Central memory CD4-positive, alpha-beta T cell (primary cell): ENCODE measurements at regions not wholly inside any gene's neighbourhood (a gene's known extent, or its start where the extent isn't known, plus 50 kb on each side); places are given as distances from the start of the nearest gene placed in this dataset.

Source experiments
- DNase-seq: peaks from one replicate; pipeline ENCODE4 v3.0.0; 2022

DNA sequence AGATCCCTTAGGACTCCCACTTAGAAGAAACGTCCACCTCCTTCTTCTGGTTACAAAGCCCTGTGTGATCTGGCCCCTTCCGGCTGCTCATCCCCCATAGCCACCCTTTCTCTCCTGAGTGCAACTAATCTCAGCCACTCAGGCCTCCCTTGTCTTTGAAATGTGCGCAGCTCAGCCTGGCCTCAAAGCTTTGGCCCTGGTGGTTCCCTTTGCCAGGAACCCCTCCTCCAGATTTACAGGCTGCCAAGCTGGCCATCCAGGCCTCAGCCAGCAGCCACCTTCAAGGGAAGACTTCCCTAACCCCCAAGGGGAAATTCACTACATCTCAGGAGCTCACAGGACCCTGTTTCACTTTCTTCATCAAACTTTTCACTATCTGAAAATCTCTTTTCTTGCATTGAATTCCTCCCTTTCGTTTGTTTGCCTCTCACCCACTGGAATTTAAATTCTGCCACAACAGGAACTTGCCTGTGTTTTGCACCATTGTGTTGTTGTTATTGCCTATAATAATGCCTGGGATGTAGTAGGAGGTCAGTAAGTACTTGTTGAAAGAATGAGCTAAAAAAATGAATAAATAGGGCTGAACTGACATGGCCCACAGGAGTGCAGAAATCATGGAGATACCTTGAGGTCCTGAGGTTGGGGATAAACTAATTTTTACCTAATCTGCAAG lies 109.5 kb upstream of the PFN2 start:
- no peak for DNase-seq

- DNase-seq, result no peak
These were observed 108.5 kb upstream of the PFN2 start for GRCh38 chr3:150079029-150079739.

DNA sequence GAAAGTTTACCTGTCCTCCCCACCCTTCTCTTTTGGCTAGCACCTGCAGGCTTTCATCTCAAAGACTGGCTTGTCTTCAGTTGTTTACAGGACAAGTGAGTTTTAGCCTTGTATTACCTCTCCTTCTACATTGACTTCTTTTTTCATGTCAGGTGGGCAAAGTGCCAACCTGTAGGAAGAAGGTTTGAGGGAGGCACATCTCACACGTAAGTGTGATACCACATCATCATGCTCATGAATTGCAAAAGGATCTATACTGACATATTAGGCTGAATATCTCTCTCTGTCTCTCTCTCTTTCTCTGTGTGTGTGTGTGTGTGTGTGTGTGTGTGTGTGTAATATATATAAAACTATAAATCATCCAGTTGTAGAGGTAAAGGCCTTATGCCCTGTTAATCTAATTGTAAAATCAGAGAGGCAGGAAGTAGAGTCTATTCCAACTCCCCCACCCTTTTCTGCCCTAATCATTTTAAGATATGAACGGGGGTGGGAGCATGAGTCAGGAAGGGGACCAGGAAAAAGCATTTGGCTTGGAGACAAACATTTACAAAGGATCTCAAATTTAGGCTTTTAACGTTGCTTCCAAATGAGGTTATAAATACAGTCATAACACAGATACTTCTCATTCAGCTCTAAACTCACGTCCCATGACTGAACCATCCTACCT lies 107.0 kb upstream of the PFN2 start:
- no peak for DNase-seq

GRCh38 chr3:150077107-150077506 lies 106.4 kb upstream of the PFN2 start:
- no peak for DNase-seq

GRCh38 chr3:150076443-150076842 lies 105.7 kb upstream of the PFN2 start:
- DNase-seq, result no peak

GRCh38 chr3:150075417-150075865 lies 104.7 kb upstream of the PFN2 start:
- no peak for DNase-seq

- DNase-seq, result no peak
These were observed 104.2 kb upstream of the PFN2 start for GRCh38 chr3:150074697-150075416.

GRCh38 chr3:150074277-150074676 lies 103.6 kb upstream of the PFN2 start:
- DNase-seq, result no peak

DNA sequence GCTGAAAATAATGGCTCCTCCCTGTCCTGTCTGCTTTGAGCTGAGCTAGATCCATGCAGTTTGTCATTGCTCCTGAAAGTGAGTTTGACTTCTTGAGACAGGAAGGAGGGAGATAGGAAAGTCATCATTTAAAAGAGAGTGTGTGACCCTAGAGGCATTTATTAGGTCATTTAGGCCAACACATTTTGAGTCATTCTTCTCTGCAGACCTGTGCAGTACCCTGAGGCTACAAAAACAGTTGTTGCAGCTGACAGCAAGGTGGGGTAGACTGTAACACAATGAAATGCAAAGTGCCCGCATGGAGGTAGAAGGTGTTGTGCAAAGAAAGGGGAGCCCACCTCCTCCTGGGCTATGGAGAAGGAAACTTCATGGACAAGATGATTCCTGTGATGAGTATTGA lies 102.8 kb upstream of the PFN2 start:
- DNase-seq, result no peak

DNA sequence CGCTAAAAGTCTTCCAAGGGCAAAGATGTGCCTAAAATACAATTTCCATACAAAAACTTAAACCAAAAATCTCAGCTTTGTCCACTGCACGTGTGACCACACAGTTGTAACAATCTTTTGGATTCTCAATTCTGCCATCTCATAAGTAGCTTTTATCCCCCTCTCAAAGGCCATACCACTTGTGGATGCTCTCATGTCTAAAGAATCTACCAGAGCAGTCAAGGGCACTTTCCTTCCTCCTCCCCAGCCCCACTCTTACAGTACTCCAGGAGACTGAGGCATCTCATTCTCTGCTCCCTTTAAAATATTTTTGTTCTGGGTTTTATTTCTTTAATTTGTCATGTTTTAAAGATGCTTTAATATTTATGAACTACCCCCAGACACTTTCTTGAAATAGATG lies 102.3 kb upstream of the PFN2 start:
- DNase-seq, result no peak

DNA sequence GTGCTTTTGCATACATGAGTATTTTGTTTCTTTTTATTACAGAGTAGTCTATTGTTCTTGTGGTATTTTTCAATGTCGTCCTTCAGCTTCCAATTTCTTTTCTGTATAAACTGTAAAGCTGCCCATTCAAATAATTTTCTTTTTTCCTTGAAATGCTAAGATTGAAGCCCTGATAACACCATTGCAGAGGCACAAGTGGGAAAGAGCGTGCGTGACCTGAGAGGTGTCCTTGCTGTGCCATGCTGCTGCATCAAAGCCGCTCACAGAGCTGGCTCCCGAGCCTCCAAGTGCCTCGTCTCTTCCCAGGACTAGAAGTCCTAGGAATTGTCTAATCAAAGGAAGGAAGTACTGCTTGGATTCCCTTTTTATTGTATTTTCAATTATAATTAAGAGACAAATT lies 101.9 kb upstream of the PFN2 start:
- no peak for DNase-seq

- no peak for DNase-seq
These were observed 99.6 kb upstream of the PFN2 start for GRCh38 chr3:150070271-150070670.

GRCh38 chr3:150069633-150070032 lies 98.9 kb upstream of the PFN2 start:
- no peak for DNase-seq

GRCh38 chr3:150069154-150069527 lies 98.4 kb upstream of the PFN2 start:
- no peak for DNase-seq

DNA sequence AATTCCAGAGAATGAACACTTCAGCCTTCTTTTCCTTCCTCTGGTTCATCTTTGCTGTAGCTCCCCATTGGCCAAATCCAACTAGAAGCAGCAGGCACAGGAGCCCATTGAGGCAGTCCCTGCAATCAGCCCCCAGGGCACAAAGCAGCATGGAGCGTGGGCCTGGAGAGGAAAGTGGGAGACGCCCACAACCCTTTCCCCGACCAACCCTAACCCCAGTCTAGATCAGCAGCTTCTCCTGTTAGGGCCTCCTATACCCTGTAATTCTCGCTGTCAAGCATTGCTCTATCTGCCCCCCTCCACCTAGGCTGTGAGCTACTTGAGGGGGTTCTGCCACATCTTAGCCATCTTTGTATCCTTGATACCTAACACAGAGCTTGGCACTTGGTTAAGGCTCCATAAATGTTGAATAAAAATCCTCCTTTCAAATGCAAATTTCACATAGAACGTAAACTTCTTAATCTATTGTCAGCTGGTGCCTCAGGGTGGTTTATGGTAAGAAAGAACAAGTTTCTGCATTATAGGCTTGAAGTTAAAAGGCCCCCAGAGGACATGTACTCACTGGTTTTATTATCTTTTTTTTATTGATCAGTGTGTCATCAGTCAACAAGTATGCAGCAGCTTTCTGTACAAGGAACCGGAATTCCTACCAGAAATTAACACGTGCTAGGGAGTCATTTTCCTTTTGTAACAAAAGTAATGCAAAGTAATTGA lies 97.9 kb upstream of the PFN2 start:
- DNase-seq, result no peak

GRCh38 chr3:150067561-150067960 lies 96.9 kb upstream of the PFN2 start:
- no peak for DNase-seq

DNA sequence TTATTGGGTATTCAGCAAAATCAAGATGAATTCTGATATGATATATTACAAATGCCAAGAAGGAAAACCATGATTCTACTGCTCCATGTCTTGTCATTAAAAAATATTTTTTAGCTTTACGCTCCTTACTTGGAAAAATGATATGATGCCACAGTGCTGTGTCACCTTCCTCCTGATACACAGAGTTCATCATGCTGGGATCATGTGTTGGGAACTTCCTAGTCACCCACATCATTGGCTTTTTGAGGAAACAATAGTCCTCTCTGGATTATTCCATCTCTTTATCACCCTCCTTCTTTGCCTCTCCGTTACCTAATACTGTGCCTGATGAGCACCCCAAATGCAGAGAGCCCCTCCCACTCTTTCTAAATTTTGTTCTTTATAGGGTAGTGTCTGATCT lies 94.3 kb upstream of the PFN2 start:
- DNase-seq, result no peak

- no peak for DNase-seq
These were observed 92.5 kb upstream of the PFN2 start for GRCh38 chr3:150063237-150063636.

DNA sequence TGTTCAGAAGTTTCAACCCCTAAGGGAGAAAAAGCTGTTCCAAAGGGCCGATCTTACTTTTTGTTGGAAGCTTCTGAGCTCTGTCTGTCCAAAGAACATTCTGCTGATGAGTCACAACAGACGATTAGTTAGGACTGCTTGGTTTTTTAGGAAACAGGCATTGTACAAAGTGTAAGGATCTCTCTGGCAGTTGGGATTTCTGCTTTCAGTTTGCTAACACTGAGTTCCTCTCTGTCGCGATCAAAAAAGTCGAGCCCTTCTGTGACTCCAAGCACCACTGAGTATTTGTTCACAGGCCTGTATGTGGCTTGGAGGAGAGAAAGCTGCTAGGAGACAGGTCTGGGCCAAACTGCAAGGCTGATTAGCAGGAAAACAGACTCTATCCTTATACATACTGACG lies 91.8 kb upstream of the PFN2 start:
- no peak for DNase-seq

- DNase-seq, result no peak
These were observed 90.8 kb upstream of the PFN2 start for GRCh38 chr3:150061288-150062024.

DNA sequence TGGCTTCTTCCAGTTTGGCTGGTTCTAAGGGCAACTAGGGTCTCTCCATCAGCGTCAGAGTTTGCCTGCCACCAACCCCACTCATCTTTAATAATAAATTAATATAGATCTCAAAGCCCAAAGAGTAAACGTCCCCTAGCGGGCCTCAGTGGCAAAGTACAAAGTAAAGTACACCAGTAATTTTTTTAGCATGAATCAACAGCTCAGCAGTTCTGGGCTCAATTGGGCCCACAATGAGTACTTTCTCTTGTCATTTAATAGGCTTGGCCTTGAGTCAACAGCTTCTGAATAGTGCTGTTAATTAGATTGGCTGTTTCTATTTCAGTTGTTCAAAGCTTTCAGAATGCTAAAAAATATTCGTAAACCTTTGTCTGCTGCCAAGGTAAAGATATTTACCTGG lies 89.0 kb upstream of the PFN2 start:
- DNase-seq, result no peak

DNA sequence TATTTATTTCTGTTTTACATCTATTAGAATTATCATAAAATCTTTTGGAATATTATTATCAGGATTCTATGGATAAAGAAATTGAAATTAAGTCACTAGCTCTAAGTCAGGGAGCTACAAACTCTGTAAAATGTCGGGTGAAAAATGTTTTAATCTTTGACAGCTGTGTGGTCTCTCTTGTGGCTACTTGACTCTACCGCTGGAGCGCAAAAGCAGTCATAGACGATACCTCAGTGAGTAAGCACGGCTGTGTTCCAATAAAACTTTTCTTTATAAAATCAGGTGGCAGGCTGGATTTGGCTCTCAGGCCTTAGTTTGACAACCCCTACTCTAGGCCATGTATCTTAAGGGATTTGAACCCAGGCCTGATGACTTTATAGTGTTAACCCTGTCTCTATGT lies 88.5 kb upstream of the PFN2 start:
- no peak for DNase-seq
